ENCODE measurements at regions not wholly inside any gene's neighbourhood (a gene's known extent, or its start where the extent isn't known, plus 50 kb on each side); places are given as distances from the start of the nearest gene placed in this dataset.

GRCh38 chr11:19458721-19459120, 218.0 kb upstream of the E2F8 start:
- no peak for TF ChIP-seq CTCF (IDR thresholded peaks at IDR 0.05)
- no peak for TF ChIP-seq POLR2A (IDR thresholded peaks at IDR 0.05)
- intact Hi-C loops (cut with DNase I; ENCODE audit: low total_unique reads) = no loop called here
- no peak overlapping the region for H3K4me3 ChIP-seq (ENCODE audit: low read depth, poor library complexity, severe bottlenecking)
- WGBS, 2 donors = 95 to 99% methylated on average over 3 of the region's 3 CpGs
- DNase-seq (ENCODE audit: low spot score in 2 of 2) = no peak

- H3K4me3 ChIP-seq (ENCODE audit: low read depth, poor library complexity, severe bottlenecking) = no peak overlapping the region
- WGBS, 2 donors = 82 to 96% methylated on average over 2 of the region's 2 CpGs
- no peak for TF ChIP-seq CTCF (IDR thresholded peaks at IDR 0.05)
- TF ChIP-seq POLR2A (IDR thresholded peaks at IDR 0.05) = no peak
- intact Hi-C loops (cut with DNase I; ENCODE audit: low total_unique reads) = no loop called here
- DNase-seq (ENCODE audit: low spot score in 2 of 2) = no peak
These were observed 217.5 kb upstream of the E2F8 start for GRCh38 chr11:19458231-19458630.

GRCh38 chr11:19455731-19456130, 215.0 kb upstream of the E2F8 start:
- intact Hi-C loops (cut with DNase I; ENCODE audit: low total_unique reads) = no loop called here
- DNase-seq (ENCODE audit: low spot score in 2 of 2) = peak in 1 of 2 donors; percentile 76
- WGBS, 2 donors = 73 to 74% methylated on average over 4 of the region's 4 CpGs
- H3K4me3 ChIP-seq (ENCODE audit: low read depth, poor library complexity, severe bottlenecking) = no peak overlapping the region
- no peak for TF ChIP-seq POLR2A (IDR thresholded peaks at IDR 0.05)
- TF ChIP-seq CTCF (IDR thresholded peaks at IDR 0.05) = no peak

- H3K4me3 ChIP-seq (ENCODE audit: low read depth, poor library complexity, severe bottlenecking) = no peak overlapping the region
- intact Hi-C loops (cut with DNase I; ENCODE audit: low total_unique reads) = no loop called here
- TF ChIP-seq CTCF (IDR thresholded peaks at IDR 0.05) = no peak
- no peak for TF ChIP-seq POLR2A (IDR thresholded peaks at IDR 0.05)
- WGBS, 2 donors = 59 to 66% methylated on average over 9 of the region's 9 CpGs
- peak; percentile 48 to 74 for DNase-seq (ENCODE audit: low spot score in 2 of 2)
These were observed 213.0 kb upstream of the E2F8 start for GRCh38 chr11:19453651-19454257.

- intact Hi-C loops (cut with DNase I; ENCODE audit: low total_unique reads) = no loop called here
- TF ChIP-seq POLR2A (IDR thresholded peaks at IDR 0.05) = no peak
- TF ChIP-seq CTCF (IDR thresholded peaks at IDR 0.05) = no peak
- no peak overlapping the region for H3K4me3 ChIP-seq (ENCODE audit: low read depth, poor library complexity, severe bottlenecking)
- no peak for DNase-seq (ENCODE audit: low spot score in 2 of 2)
These were observed 210.9 kb upstream of the E2F8 start for GRCh38 chr11:19451609-19452008.

GRCh38 chr11:19450282-19450681, 209.5 kb upstream of the E2F8 start:
- DNase-seq (ENCODE audit: low spot score in 2 of 2) = no peak
- no peak overlapping the region for H3K4me3 ChIP-seq (ENCODE audit: low read depth, poor library complexity, severe bottlenecking)
- 64 to 80% methylated on average over 1 of the region's 1 CpG for WGBS, 2 donors
- TF ChIP-seq CTCF (IDR thresholded peaks at IDR 0.05) (no peak), POLR2A (IDR thresholded peaks at IDR 0.05) (no peak)
- intact Hi-C loops (cut with DNase I; ENCODE audit: low total_unique reads) = no loop called here
